ENCODE measurements at regions not wholly inside any gene's neighbourhood (a gene's known extent, or its start where the extent isn't known, plus 50 kb on each side); places are given as distances from the start of the nearest gene placed in this dataset.

GRCh38 chr2:173452416-173452815, 97.7 kb downstream of the CDCA7 start:
- POLR2A ChIA-PET (ENCODE audit: partially characterized antibody): no interaction called here
- Histone ChIP-seq H3K79me2 (ENCODE audit: control insufficient read depth in 1 of 2, insufficient read depth in 2 of 2, low read length in 2 of 2) (no peaks in the 10 kb centered on the region), H2BK15ac (ENCODE audit: low read length) (no peak overlapping the region), H2BK20ac (ENCODE audit: low read length) (no peak overlapping the region), H3K4me3 (ENCODE audit: extremely low read depth in 1 of 4, insufficient read depth in 2 of 4, low read depth in 3 of 4, low read length in 4 of 4) (no peak overlapping the region), H3K79me1 (ENCODE audit: low read depth, low read length) (no peaks in the 10 kb centered on the region), H3K9ac (replicated peaks in 1 of 4; ENCODE audit: extremely low read depth in 1 of 4, low read depth in 3 of 4, low read length in 3 of 4) (no peak overlapping the region), H3K14ac (ENCODE audit: insufficient read length) (no peak overlapping the region), H3K4me2 (ENCODE audit: insufficient read depth in 1 of 2, low read depth in 2 of 2, low read length in 2 of 2) (no peak overlapping the region), H2AK5ac (ENCODE audit: low read depth, low read length) (no peak overlapping the region), H3K27ac (ENCODE audit: low read depth, low read length) (no peak overlapping the region), H3K4me1 (replicated peaks in 1 of 4; ENCODE audit: control insufficient read depth in 3 of 4, insufficient read depth in 4 of 4, low read length in 3 of 4) (peaks cover 0 to 4% (median 0%) of the 10 kb centered on the region in 4 experiments; a peak in 3 of 7 replicates), H3K27me3 (replicated peaks in 1 of 4; ENCODE audit: control insufficient read depth in 3 of 4, extremely low read depth in 1 of 4, insufficient read depth in 3 of 4, low read length in 3 of 4) (no peaks in the 10 kb centered on the region; a peak in 1 of 7 replicates), H3K18ac (ENCODE audit: extremely low read depth, low read length) (no peak overlapping the region), H2BK5ac (ENCODE audit: low read depth, low read length) (no peak overlapping the region), H2AFZ (ENCODE audit: low read length) (no peak overlapping the region), H3K56ac (replicated peaks; ENCODE audit: insufficient read length, low read depth, low read length) (no peak overlapping the region), H3K9me3 (ENCODE audit: insufficient read depth in 2 of 2, low read depth in 1 of 2, low read length in 1 of 2) (no peaks in the 10 kb centered on the region), H4K8ac (ENCODE audit: extremely low read depth, insufficient read depth, low read length) (no peak overlapping the region), H2BK120ac (replicated peaks; ENCODE audit: low read depth, low read length) (no peak overlapping the region), H4K20me1 (replicated peaks in 1 of 2; ENCODE audit: control insufficient read depth in 1 of 2, insufficient read depth in 2 of 2, low read length in 2 of 2) (no peaks in the 10 kb centered on the region), H3K36me3 (ENCODE audit: control insufficient read depth in 2 of 4, insufficient read depth in 4 of 4, low read length in 3 of 4) (no peaks in the 10 kb centered on the region), H3K4ac (replicated peaks; ENCODE audit: insufficient read length, low read depth, low read length) (no peak overlapping the region), H4K5ac (ENCODE audit: insufficient read length, low read depth, low read length) (no peak overlapping the region), H4K91ac (replicated peaks; ENCODE audit: insufficient read length, low read length) (no peak overlapping the region), H3K23me2 (ENCODE audit: low read depth, low read length) (no peaks in the 10 kb centered on the region), H3K23ac (ENCODE audit: insufficient read length) (no peak overlapping the region), H2BK12ac (ENCODE audit: low read depth, low read length) (no peak overlapping the region)
- 91% methylated on average over 8 of the region's 8 CpGs; no CpG with 5 or more reads in 1 of the 2 experiments for WGBS, 2 experiments (ENCODE audit: extremely low coverage in 1 of 2, insufficient coverage in 1 of 2, insufficient read length in 1 of 2, insufficient replicate concordance in 2 of 2, low coverage in 1 of 2, low lambda C conversion rate in 2 of 2, missing lambda C conversion rate in 1 of 2)
- CTCF ChIA-PET (ENCODE audit: partially characterized antibody): interaction anchor here (0.9 to 5.1 kb wide), 6 partner anchors 9 to 160 kb away, joined by 3 to 61 read pairs (median 4); no protein-coding TSS in a partner anchor
- TF ChIP-seq KDM5A (IDR thresholded peaks at IDR 0.05; ENCODE audit: low read length) (no peak), KDM4A (IDR thresholded peaks at IDR 0.05; ENCODE audit: low read depth, low read length, severe bottlenecking) (no peak), CBX8 (IDR thresholded peaks at IDR 0.05; ENCODE audit: borderline replicate concordance, low read depth, low read length) (no peak)
- DNase-seq (ENCODE audit: low read depth in 1 of 2, low spot score in 2 of 2) (no peak), FAIRE-seq (no peak)
